Uterus (tissue), 3 donors: ENCODE measurements at regions not wholly inside any gene's neighbourhood (a gene's known extent, or its start where the extent isn't known, plus 50 kb on each side); places are given as distances from the start of the nearest gene placed in this dataset.

Experiments
- DNase-seq, 2 donors: peaks; one replicate each; pipeline ENCODE4 v3.0.0-alpha.2; 2019 to 2020
- H3K27ac ChIP-seq, 2 donors: fragments of 200-600 bp; sonication (generic); 1 replicate in 1 of 2; 2 replicates in 1 of 2; pipeline ENCODE4 v1.5.1; 2016 to 2018
- H3K27me3 ChIP-seq, 2 donors: fragments of 200-600 bp; sonication (generic); one replicate each; pipeline ENCODE4 v1.5.1; 2018 to 2019; ENCODE audit warnings: control low read depth in 1 of 2
- H3K36me3 ChIP-seq, 2 donors: fragments of 200-600 bp; sonication (generic); one replicate each; pipeline ENCODE4 v1.5.1; 2019; ENCODE audit warnings: control low read depth in 1 of 2
- H3K4me1 ChIP-seq, 2 donors: fragments of 200-600 bp; sonication (generic); one replicate each; pipeline ENCODE4 v1.5.1; 2018 to 2019; ENCODE audit warnings: control low read depth in 1 of 2
- H3K4me3 ChIP-seq, 2 donors: fragments of 200-600 bp; sonication (generic); 1 replicate in 1 of 2; 2 replicates in 1 of 2; pipeline ENCODE4 v1.5.1; 2018 to 2019; ENCODE audit warnings: mild to moderate bottlenecking in 1 of 2
- H3K9me3 ChIP-seq, 2 donors: fragments of 200-600 bp; sonication (generic); one replicate each; pipeline ENCODE4 v1.5.1; 2019; ENCODE audit warnings: control low read depth in 1 of 2
- POLR2A ChIP-seq, 2 donors: fragments of 450-650 bp; IDR thresholded peaks; one replicate each; pipeline ENCODE4 v1.6.1; 2016; ENCODE audit warnings: antibody characterized with exemption in 2 of 2, mild to moderate bottlenecking in 1 of 2, moderate library complexity in 1 of 2
- intact Hi-C: fragments of 100-400 bp; cut with DNase I; formaldehyde crosslinking; loops from one replicate; pipeline ENCODE4 v1.15.1; 2023; ENCODE audit warnings: low total_unique reads
- TF ChIP-seq, protein P1 (sequence below), 4 experiments: fragments of 200-600 bp in 2 of 4; fragments of 450-650 bp in 2 of 4; sonication (generic) in 2 of 4; IDR thresholded peaks; one replicate each; pipeline ENCODE4 v1.5.1; 2016 to 2019; ENCODE audit warnings: antibody characterized with exemption in 4 of 4, mild to moderate bottlenecking in 2 of 4, moderate library complexity in 1 of 4
- donor health status: DM: yes; HTN: yes; CAD: no.

DNA sequence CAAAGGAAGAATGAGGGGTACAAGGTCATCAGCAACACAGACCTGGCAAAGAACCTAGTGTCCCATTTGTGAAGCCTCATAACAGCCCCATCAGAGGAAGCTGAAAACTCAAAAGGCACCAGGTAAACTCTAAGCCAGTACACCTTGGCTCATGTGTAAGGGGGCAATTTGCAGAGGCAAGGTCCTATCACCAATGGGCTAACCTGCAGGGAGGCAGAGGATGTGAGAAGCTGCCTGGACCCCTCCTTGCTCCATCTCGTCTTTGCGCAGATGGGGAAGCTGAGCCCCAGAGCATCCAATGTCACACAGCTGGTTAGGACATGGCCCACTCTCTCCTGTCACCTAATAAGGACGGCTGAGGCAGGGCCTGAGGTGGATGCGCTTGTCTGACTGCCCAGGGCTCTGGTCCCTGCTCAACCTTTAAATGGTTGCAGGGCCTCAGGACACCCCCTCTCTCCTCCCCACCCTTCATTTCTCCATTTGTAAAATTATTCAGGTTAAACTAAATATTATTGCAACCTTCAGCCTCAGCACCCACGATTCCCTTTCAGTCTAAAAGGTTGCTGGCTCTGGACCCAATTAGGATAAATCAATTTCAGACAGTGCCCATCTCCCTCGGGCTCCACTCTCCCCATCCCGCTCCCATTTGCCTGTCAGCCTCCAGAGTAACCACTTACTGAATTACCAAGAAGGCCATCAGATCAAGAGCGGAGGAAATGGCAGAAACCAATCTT, 135.3 kb downstream of the OAT start:
- no peaks in the 10 kb centered on the region for H3K36me3 ChIP-seq
- intact Hi-C loops = no loop called here
- H3K27me3 ChIP-seq = no peaks in the 10 kb centered on the region
- no peak for TF ChIP-seq POLR2A (IDR thresholded peaks at IDR 0.05)
- TF ChIP-seq, protein P1, sequence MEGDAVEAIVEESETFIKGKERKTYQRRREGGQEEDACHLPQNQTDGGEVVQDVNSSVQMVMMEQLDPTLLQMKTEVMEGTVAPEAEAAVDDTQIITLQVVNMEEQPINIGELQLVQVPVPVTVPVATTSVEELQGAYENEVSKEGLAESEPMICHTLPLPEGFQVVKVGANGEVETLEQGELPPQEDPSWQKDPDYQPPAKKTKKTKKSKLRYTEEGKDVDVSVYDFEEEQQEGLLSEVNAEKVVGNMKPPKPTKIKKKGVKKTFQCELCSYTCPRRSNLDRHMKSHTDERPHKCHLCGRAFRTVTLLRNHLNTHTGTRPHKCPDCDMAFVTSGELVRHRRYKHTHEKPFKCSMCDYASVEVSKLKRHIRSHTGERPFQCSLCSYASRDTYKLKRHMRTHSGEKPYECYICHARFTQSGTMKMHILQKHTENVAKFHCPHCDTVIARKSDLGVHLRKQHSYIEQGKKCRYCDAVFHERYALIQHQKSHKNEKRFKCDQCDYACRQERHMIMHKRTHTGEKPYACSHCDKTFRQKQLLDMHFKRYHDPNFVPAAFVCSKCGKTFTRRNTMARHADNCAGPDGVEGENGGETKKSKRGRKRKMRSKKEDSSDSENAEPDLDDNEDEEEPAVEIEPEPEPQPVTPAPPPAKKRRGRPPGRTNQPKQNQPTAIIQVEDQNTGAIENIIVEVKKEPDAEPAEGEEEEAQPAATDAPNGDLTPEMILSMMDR (IDR thresholded peaks at IDR 0.05) = no peak
- no peak overlapping the region for H3K4me3 ChIP-seq
- H3K4me1 ChIP-seq = no peaks in the 10 kb centered on the region
- H3K9me3 ChIP-seq = no peaks in the 10 kb centered on the region
- no peak overlapping the region for H3K27ac ChIP-seq
- DNase-seq = no peak

DNA sequence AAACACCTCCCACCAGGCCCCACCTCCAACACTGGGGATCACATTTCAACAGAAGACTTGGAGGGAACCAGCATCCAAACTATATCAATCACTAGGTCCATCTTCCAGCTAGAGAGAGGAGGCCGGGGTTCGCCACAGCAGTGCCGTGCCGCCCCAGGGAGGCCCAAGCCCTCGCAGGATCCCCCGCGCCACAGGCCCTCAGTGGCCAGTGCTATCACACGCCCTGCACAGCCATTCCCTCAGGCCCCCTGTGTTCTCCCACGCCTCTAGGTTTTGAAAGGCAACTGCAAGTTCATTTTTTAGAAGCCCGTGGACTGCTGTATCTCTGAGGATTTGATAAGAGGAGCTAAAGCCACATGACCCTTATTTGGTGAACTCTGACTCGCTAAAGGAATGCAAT, 136.4 kb downstream of the OAT start:
- Histone ChIP-seq H3K36me3 (no peaks in the 10 kb centered on the region), H3K9me3 (no peaks in the 10 kb centered on the region), H3K4me3 (no peak overlapping the region), H3K27me3 (no peaks in the 10 kb centered on the region), H3K4me1 (no peaks in the 10 kb centered on the region), H3K27ac (no peak overlapping the region)
- DNase-seq = no peak
- no peak for TF ChIP-seq POLR2A (IDR thresholded peaks at IDR 0.05)
- TF ChIP-seq, protein P1 (IDR thresholded peaks at IDR 0.05) = no peak
- intact Hi-C loops = no loop called here

DNA sequence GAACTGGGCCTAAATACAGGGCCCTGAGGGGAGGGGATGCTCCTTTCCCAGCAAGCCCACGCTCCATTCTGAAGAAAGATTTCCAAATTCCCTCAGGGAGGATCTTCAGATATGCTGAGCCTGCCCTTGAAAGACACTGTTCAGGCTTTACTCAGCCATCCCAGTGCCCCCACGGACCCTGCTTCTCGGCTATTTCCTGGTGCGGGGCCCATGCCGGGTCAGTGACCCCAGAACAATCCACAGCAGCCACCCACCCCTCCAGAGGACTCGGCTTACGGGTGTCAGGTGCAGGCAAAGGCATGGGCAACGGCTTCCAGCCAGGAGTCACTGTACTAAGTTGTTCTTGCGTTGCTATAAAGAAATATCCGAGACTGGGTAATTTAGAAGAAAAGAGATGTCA, 137.1 kb downstream of the OAT start:
- intact Hi-C loops = no loop called here
- H3K4me3 ChIP-seq = no peak overlapping the region
- no peak for DNase-seq
- no peak overlapping the region for H3K27ac ChIP-seq
- H3K4me1 ChIP-seq = no peaks in the 10 kb centered on the region
- no peaks in the 10 kb centered on the region for H3K9me3 ChIP-seq
- no peaks in the 10 kb centered on the region for H3K27me3 ChIP-seq
- TF ChIP-seq POLR2A (IDR thresholded peaks at IDR 0.05) = no peak
- H3K36me3 ChIP-seq = no peaks in the 10 kb centered on the region

DNA sequence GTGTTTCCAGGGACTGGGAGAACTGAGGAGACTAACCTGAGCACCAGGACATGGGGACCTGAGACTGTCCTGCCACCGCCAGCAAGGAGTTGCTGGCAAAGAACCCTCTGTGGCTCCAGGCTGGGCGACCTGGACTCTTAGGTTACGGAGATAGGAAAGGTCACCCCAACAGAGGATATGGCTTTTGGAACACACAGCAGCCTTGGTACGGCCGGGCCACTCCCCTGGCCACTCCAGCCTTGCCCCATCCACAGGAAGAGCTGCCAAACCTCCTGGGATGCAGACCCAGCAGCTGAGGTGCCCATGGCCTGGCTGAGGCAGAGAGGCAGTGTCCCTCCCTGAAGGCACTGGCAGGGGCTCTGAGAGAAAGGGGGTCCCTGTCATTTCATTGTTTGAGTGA, 137.8 kb downstream of the OAT start:
- Histone ChIP-seq H3K4me1 (no peaks in the 10 kb centered on the region), H3K27ac (no peak overlapping the region), H3K36me3 (no peaks in the 10 kb centered on the region), H3K4me3 (no peak overlapping the region), H3K9me3 (no peaks in the 10 kb centered on the region), H3K27me3 (no peaks in the 10 kb centered on the region)
- DNase-seq = no peak
- intact Hi-C loops = no loop called here
- TF ChIP-seq, protein P1 (IDR thresholded peaks at IDR 0.05) = no peak
- TF ChIP-seq POLR2A (IDR thresholded peaks at IDR 0.05) = no peak

DNA sequence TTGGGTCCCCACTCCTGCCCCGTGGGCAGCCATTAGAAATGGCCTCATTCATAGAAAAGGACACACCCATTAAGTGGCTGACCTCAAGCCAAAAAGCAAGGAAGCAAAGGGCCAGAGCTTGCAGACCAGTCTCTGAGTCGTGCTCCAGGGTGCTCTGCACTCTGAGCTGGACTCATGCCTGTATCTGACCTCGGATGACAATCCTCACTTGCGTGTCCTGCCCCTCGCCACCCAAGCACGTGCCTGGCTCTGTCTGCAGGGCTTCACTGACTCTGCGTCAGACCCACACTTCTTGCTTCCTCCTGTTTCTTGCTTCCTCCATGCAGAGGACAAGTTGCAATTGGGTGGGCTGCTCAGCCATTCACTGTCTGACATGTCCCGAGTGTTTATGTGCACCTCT, 138.8 kb downstream of the OAT start:
- intact Hi-C loops = no loop called here
- no peaks in the 10 kb centered on the region for H3K4me1 ChIP-seq
- H3K27me3 ChIP-seq = no peaks in the 10 kb centered on the region
- H3K27ac ChIP-seq = no peak overlapping the region
- no peaks in the 10 kb centered on the region for H3K36me3 ChIP-seq
- no peaks in the 10 kb centered on the region for H3K9me3 ChIP-seq
- TF ChIP-seq, protein P1 (IDR thresholded peaks at IDR 0.05) = no peak
- TF ChIP-seq POLR2A (IDR thresholded peaks at IDR 0.05) = no peak
- DNase-seq = no peak
- H3K4me3 ChIP-seq = no peak overlapping the region

DNA sequence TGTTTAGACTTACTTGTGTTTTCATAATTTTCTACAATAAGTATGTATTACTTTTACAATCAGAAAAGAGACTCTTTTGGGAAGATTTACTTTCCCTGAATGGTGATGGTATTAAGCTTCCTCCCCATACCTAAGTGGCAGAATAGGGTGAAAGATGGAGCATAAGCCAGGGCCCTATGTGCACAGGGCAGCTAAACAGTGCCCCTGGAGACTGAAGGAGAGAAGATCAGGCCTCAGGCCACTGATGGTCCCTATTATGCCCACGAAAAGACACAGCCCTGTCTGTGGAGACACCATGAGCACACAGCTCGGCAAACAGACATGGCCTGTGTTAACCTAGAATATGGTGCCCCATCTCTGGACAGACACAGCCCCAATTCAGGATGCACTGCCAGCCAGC, 139.4 kb downstream of the OAT start:
- H3K9me3 ChIP-seq = no peaks in the 10 kb centered on the region
- no peak overlapping the region for H3K27ac ChIP-seq
- no peaks in the 10 kb centered on the region for H3K4me1 ChIP-seq
- H3K36me3 ChIP-seq = no peaks in the 10 kb centered on the region
- no peak for TF ChIP-seq POLR2A (IDR thresholded peaks at IDR 0.05)
- TF ChIP-seq, protein P1 (IDR thresholded peaks at IDR 0.05) = no peak
- intact Hi-C loops = no loop called here
- no peak for DNase-seq
- no peak overlapping the region for H3K4me3 ChIP-seq
- H3K27me3 ChIP-seq = no peaks in the 10 kb centered on the region
